IMR-90 (cell line): ENCODE measurements at regions not wholly inside any gene's neighbourhood (a gene's known extent, or its start where the extent isn't known, plus 50 kb on each side); places are given as distances from the start of the nearest gene placed in this dataset.

Experiments used
- ATAC-seq: fragments of 200-7000 bp; cut with Tn5 transposase; 2 replicates; pipeline ENCODE4 v1.9.1; 2020; ENCODE audit warnings: low read depth, mild to moderate bottlenecking, moderate library complexity
- BruUV-seq: library from RNA; stranded (reverse); fragments of 400-500 nt; replicated peaks from 2 replicates; lab custom pipeline; 2021; lab: Mats Ljungman, UMichigan
- CTCF ChIA-PET: fragments of 300-600 bp; formaldehyde crosslinking; extraction: SDS; loops from one replicate; lab custom pipeline; 2021; ENCODE audit warnings: antibody characterized with exemption; lab: Yijun Ruan, JAX
- POLR2A ChIA-PET: fragments of 300-600 bp; sonication (Branson Sonifier 250); formaldehyde crosslinking; loops from one replicate; lab custom pipeline; 2022; ENCODE audit warnings: antibody characterized with exemption; ENCODE audit not compliant: unreplicated experiment; lab: Charles Lee
- DNase-seq: peaks from one replicate; pipeline ENCODE4 v3.0.0; 2013
- H2AFZ ChIP-seq: replicated peaks from 2 replicates; pipeline ENCODE3; 2013; ENCODE audit warnings: low read length, mild to moderate bottlenecking; ENCODE audit not compliant: poor library complexity
- H2AK5ac ChIP-seq: 2 replicates; pipeline ENCODE4 v1.6.1; 2013; ENCODE audit warnings: low read depth, low read length, inconsistent platforms
- H2AK9ac ChIP-seq: replicated peaks from 2 replicates; pipeline ENCODE3; 2013; ENCODE audit warnings: mild to moderate bottlenecking, low read depth, low read length, moderate library complexity; ENCODE audit not compliant: poor library complexity
- H2BK120ac ChIP-seq: 2 replicates; pipeline ENCODE4 v1.6.1; 2013; ENCODE audit warnings: low read depth, low read length, inconsistent platforms
- H2BK15ac ChIP-seq: 3 replicates; pipeline ENCODE4 v1.6.1; 2013; ENCODE audit warnings: low read depth, low read length, inconsistent platforms
- H2BK20ac ChIP-seq: 2 replicates; pipeline ENCODE4 v1.6.1; 2013; ENCODE audit warnings: low read depth, mild to moderate bottlenecking, inconsistent platforms, low read length, moderate library complexity
- H2BK5ac ChIP-seq: 2 replicates; pipeline ENCODE4 v1.6.1; 2013; ENCODE audit warnings: mild to moderate bottlenecking, low read depth, low read length, inconsistent platforms; ENCODE audit not compliant: poor library complexity, severe bottlenecking
- H3K14ac ChIP-seq: replicated peaks from 2 replicates; pipeline ENCODE4 v1.6.1; 2013; ENCODE audit warnings: low read depth, low read length, inconsistent platforms
- H3K18ac ChIP-seq: 2 replicates; pipeline ENCODE4 v1.6.1; 2013; ENCODE audit warnings: low read depth, low read length, control low read depth
- H3K23ac ChIP-seq: 2 replicates; pipeline ENCODE4 v1.6.1; 2013; ENCODE audit warnings: low read depth, low read length, inconsistent platforms
- H3K27ac ChIP-seq: 2 replicates; pipeline ENCODE4 v1.5.1; 2013; ENCODE audit warnings: mild to moderate bottlenecking, control low read depth, low read length; ENCODE audit not compliant: insufficient read depth
- H3K27me3 ChIP-seq: 2 replicates; pipeline ENCODE4 v1.6.1; 2013; ENCODE audit warnings: low read length; ENCODE audit not compliant: control insufficient read depth, insufficient read depth
- H3K36me3 ChIP-seq: 2 replicates; pipeline ENCODE4 v1.6.1; 2013; ENCODE audit warnings: low read length, mixed read lengths; ENCODE audit not compliant: control insufficient read depth, insufficient read depth
- H3K4ac ChIP-seq: 2 replicates; pipeline ENCODE4 v1.6.1; 2013; ENCODE audit warnings: low read depth, low read length, inconsistent platforms
- H3K4me1 ChIP-seq: 2 replicates; pipeline ENCODE4 v1.6.1; 2013; ENCODE audit warnings: low read length, mixed read lengths; ENCODE audit not compliant: control insufficient read depth, insufficient read depth
- H3K4me2 ChIP-seq: 2 replicates; pipeline ENCODE4 v1.6.1; 2013; ENCODE audit warnings: low read depth, mild to moderate bottlenecking, control low read depth, low read length, moderate library complexity
- H3K4me3 ChIP-seq: 2 replicates; pipeline ENCODE4 v1.5.1; 2013; ENCODE audit warnings: low read depth, mild to moderate bottlenecking, control low read depth, low read length, moderate library complexity; ENCODE audit not compliant: insufficient read depth
- H3K56ac ChIP-seq: 2 replicates; pipeline ENCODE4 v1.6.1; 2013; ENCODE audit warnings: low read length, inconsistent platforms; ENCODE audit not compliant: insufficient read depth; ENCODE audit errors: extremely low read depth
- H3K79me1 ChIP-seq, 2 experiments: 2 replicates each; pipeline ENCODE4 v1.6.1; 2013; ENCODE audit warnings: low read length in 2 of 2, inconsistent platforms in 1 of 2, low read depth in 1 of 2
- H3K9ac ChIP-seq: 2 replicates; pipeline ENCODE4 v1.6.1; 2013; ENCODE audit warnings: low read depth, low read length, control low read depth
- H3K9me1 ChIP-seq: 2 replicates; pipeline ENCODE4 v1.6.1; 2013; ENCODE audit warnings: low read length, inconsistent platforms; ENCODE audit not compliant: insufficient read depth
- H3K9me3 ChIP-seq: 2 replicates; pipeline ENCODE4 v1.6.1; 2013; ENCODE audit warnings: low read length; ENCODE audit not compliant: control insufficient read depth, insufficient read depth
- H4K20me1 ChIP-seq: 2 replicates; pipeline ENCODE4 v1.6.1; 2013; ENCODE audit warnings: low read length, inconsistent platforms; ENCODE audit not compliant: insufficient read depth
- H4K5ac ChIP-seq: 2 replicates; pipeline ENCODE4 v1.6.1; 2013; ENCODE audit warnings: mild to moderate bottlenecking, low read depth, low read length, control low read depth
- H4K8ac ChIP-seq, 2 experiments: 2 replicates each; pipeline ENCODE4 v1.6.1; 2013; ENCODE audit warnings: low read depth in 2 of 2, low read length in 2 of 2, control low read depth in 1 of 2, inconsistent platforms in 1 of 2
- H4K91ac ChIP-seq: 2 replicates; pipeline ENCODE4 v1.6.1; 2013; ENCODE audit warnings: low read depth, low read length, inconsistent platforms; ENCODE audit not compliant: insufficient read depth
- CEBPB ChIP-seq: IDR thresholded peaks from 2 replicates; pipeline ENCODE4 v1.6.1; 2012; ENCODE audit warnings: low read depth, low read length, improper control_type of control experiment
- MAFK ChIP-seq: IDR thresholded peaks from 2 replicates; pipeline ENCODE4 v1.6.1; 2012; ENCODE audit warnings: low read depth, low read length, improper control_type of control experiment
- MXI1 ChIP-seq: IDR thresholded peaks from 2 replicates; pipeline ENCODE4 v1.6.1; 2012; ENCODE audit warnings: low read depth, mild to moderate bottlenecking, low read length, moderate library complexity, borderline replicate concordance
- NFE2L2 ChIP-seq: fragments of 150-350 bp; IDR thresholded peaks from 2 replicates; pipeline ENCODE4 v1.6.1; 2016; ENCODE audit warnings: low read depth, mild to moderate bottlenecking, low read length
- WGBS, 2 experiments: methylation state at CpG; one replicate each; pipeline versions ENCODE4 v1.1.5 to v1.1.7; 2013; ENCODE audit warnings: missing lambda C conversion rate in 2 of 2; ENCODE audit not compliant: insufficient read length in 1 of 2; ENCODE audit errors: extremely low coverage in 2 of 2; 5-methylcytosine and 5-hydroxymethylcytosine counted together
- dilution Hi-C: fragments of 300-500 bp; cut with HindIII; formaldehyde crosslinking; loops from one replicate; pipeline ENCODE4 v1.14.3; 2018; ENCODE audit warnings: low sequenced_read_pairs; ENCODE audit not compliant: unreplicated experiment
- in situ Hi-C: fragments of 300-500 bp; cut with MboI; formaldehyde crosslinking; loops from 3 replicates; pipeline ENCODE4 v1.14.3; 2019; ENCODE audit warnings: low sequenced_read_pairs, inconsistent platforms, mixed read lengths
- intact Hi-C: fragments of 100-400 bp; cut with micrococcal nuclease; formaldehyde crosslinking; loops from 2 replicates; pipeline ENCODE4 v1.10.0; 2022
- TF ChIP-seq, protein P1 (sequence below): fragments of 150-350 bp; IDR thresholded peaks from 2 replicates; pipeline ENCODE4 v1.6.1; 2017; ENCODE audit warnings: mild to moderate bottlenecking, antibody characterized with exemption, low read length, low read depth

DNA sequence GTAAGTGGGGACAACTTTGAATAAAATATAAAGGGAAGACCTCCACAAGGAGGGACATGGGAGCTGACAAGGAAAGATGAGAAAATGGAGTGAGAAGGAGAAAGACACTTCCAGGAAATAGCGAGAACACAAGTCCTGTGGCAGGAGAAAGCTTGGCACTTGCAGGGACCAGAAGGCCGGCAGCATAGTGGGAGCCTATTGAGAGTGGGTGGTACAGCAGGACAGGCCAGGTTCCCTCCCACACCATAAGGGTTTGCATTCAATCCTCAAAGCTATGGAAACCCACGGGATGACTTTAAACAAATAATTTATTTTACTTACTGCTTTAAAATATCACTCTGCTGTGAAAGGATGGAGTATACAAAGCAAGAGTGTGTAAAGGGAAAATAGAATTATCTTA, 173.2 kb upstream of the ELL2 start:
- dilution Hi-C loops (no loop called here), in situ Hi-C loops (no loop called here), intact Hi-C loops (no loop called here)
- TF ChIP-seq, protein P1, sequence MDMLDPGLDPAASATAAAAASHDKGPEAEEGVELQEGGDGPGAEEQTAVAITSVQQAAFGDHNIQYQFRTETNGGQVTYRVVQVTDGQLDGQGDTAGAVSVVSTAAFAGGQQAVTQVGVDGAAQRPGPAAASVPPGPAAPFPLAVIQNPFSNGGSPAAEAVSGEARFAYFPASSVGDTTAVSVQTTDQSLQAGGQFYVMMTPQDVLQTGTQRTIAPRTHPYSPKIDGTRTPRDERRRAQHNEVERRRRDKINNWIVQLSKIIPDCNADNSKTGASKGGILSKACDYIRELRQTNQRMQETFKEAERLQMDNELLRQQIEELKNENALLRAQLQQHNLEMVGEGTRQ, result no peak
- TF ChIP-seq CEBPB, result no peak
- TF ChIP-seq MAFK, result no peak
- TF ChIP-seq NFE2L2, result no peak
- no peak for TF ChIP-seq MXI1
- no peak overlapping the region; the same call in 2 of the 3 replicates for H2BK15ac ChIP-seq
- H4K20me1 ChIP-seq, result no peaks in the 10 kb centered on the region
- ChIA-PET CTCF (no interaction called here), POLR2A (no interaction called here)
- no peaks in the 10 kb centered on the region for H3K36me3 ChIP-seq
- H3K9me1 ChIP-seq, result no peaks in the 10 kb centered on the region
- peak overlapping the region; percentile 5; the same call in 1 of the 2 replicates for H4K5ac ChIP-seq
- H3K56ac ChIP-seq, result no peak overlapping the region
- no peak overlapping the region for H3K4me3 ChIP-seq
- ATAC-seq (no peak), DNase-seq (no peak)
- H3K4me1 ChIP-seq, result 0 out of 2 replicates have a peak, but pooled peaks cover 6% of the 10 kb centered on the region
- no peak overlapping the region for H2AK9ac ChIP-seq
- H2AFZ ChIP-seq, result peak overlapping the region; percentile 67
- no TSS peak for BruUV-seq
- H2AK5ac ChIP-seq, result peak overlapping the region; percentile 69
- H3K27ac ChIP-seq, result no peak overlapping the region
- H3K23ac ChIP-seq, result no peak overlapping the region
- H3K9ac ChIP-seq, result no peak overlapping the region
- H2BK5ac ChIP-seq, result no peak overlapping the region
- no peaks in the 10 kb centered on the region for H3K27me3 ChIP-seq
- no peaks in the 10 kb centered on the region for H3K9me3 ChIP-seq
- H3K4ac ChIP-seq, result 0 out of 2 replicates have a peak overlapping the region, but pooled peaks have one; percentile 32
- H2BK120ac ChIP-seq, result no peak overlapping the region
- H3K79me1 ChIP-seq, result no peaks in the 10 kb centered on the region
- H3K14ac ChIP-seq, result 0 out of 2 replicates have a peak overlapping the region, but pooled peaks have one; percentile 13
- H3K4me2 ChIP-seq, result no peak overlapping the region
- no peak overlapping the region for H2BK20ac ChIP-seq
- peak overlapping the region; percentile 17; the same call in 1 of the 2 replicates for H4K91ac ChIP-seq
- WGBS, 2 experiments, result no CpG with 5 or more reads among the region's 3 CpGs
- H3K18ac ChIP-seq, result no peak overlapping the region
- peak overlapping the region in 1 of 2 experiments; percentile 47; a peak in 1 of 4 replicates for H4K8ac ChIP-seq
